WERI-Rb-1 (cell line): ENCODE measurements at regions not wholly inside any gene's neighbourhood (a gene's known extent, or its start where the extent isn't known, plus 50 kb on each side); places are given as distances from the start of the nearest gene placed in this dataset.

Experiments
- DNase-seq: peaks from one replicate; pipeline ENCODE4 v3.0.0-alpha.2; 2020
- H3K27ac ChIP-seq: fragments of 250-450 bp; sonication (Bioruptor Pico); 2 replicates; pipeline ENCODE4 v1.5.1; 2020; ENCODE audit warnings: mild to moderate bottlenecking, moderate library complexity
- H3K27me3 ChIP-seq: fragments of 250-450 bp; sonication (Bioruptor Pico); 2 replicates; pipeline ENCODE4 v1.5.1; 2021; ENCODE audit warnings: mild to moderate bottlenecking, low read depth, moderate library complexity; ENCODE audit not compliant: insufficient read depth, severe bottlenecking
- H3K36me3 ChIP-seq: fragments of 250-450 bp; sonication (Bioruptor Pico); 2 replicates; pipeline ENCODE4 v1.5.1; 2020; ENCODE audit warnings: mild to moderate bottlenecking, moderate library complexity
- H3K4me3 ChIP-seq: 2 replicates; pipeline ENCODE4 v1.5.1; 2011; ENCODE audit warnings: low read depth, mild to moderate bottlenecking, control low read depth, low read length
- H3K9me3 ChIP-seq: fragments of 250-450 bp; sonication (Bioruptor Pico); 2 replicates; pipeline ENCODE4 v1.5.1; 2021; ENCODE audit warnings: mild to moderate bottlenecking, moderate library complexity; ENCODE audit not compliant: severe bottlenecking
- CTCF ChIP-seq: IDR thresholded peaks from 2 replicates; pipeline ENCODE4 v1.5.1; 2011; ENCODE audit warnings: low read depth, mild to moderate bottlenecking, control low read depth, inconsistent platforms, low read length

- Histone ChIP-seq H3K27me3 (no peaks in the 10 kb centered on the region), H3K27ac (no peak overlapping the region), H3K9me3 (no peaks in the 10 kb centered on the region), H3K36me3 (no peaks in the 10 kb centered on the region), H3K4me3 (no peak overlapping the region)
- no peak for DNase-seq
- no peak for TF ChIP-seq CTCF
Measured at GRCh38 chr15:66959875-66960274, 105.5 kb upstream of the SMAD3 start.

DNA sequence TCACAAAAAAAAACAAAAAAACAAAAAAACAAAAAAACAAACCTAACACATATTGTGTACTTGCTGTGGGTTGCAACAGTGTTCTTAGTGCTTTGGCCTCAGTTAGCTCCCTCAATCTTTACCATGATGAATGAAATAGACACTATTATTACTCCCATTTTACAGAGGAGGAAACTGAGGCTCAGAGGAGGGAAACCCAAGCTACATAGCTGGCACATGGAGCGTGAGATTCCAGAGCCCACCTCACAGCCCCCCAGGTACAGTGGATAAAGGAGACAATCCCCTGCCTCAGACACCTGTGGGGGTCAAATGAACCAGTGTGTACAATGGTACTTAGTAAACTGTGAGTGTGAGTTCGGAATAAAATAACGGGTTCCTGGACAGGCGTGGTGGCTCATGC is 104.9 kb upstream of the SMAD3 start:
- H3K9me3 ChIP-seq: no peaks in the 10 kb centered on the region
- no peak for TF ChIP-seq CTCF
- no peak overlapping the region for H3K4me3 ChIP-seq
- H3K27ac ChIP-seq: no peak overlapping the region
- no peaks in the 10 kb centered on the region for H3K27me3 ChIP-seq
- DNase-seq: no peak
- no peaks in the 10 kb centered on the region for H3K36me3 ChIP-seq

DNA sequence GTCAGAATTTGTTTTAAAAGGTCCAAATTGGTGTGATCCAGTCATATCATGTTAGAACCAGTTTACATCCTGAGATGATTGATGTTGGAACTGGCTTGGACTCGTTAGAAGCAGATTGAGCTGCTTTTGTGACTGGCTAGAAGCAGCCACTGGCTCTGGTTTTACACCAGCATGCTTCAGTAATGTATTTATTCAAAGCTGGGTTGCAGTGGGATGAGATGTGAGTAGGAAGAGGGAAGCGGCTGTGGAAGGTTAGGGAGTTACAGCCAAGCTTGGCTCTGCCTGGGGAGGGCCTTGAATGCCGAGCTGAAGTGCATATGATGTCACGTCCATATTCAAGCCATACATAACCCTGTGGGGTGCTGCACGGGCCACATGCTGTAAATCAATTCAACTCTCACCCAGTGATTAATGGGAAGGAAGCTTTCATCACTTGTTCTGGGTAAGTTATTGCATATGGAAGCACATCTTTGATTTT is 104.0 kb upstream of the SMAD3 start:
- TF ChIP-seq CTCF: no peak
- no peak overlapping the region for H3K27ac ChIP-seq
- no peaks in the 10 kb centered on the region for H3K9me3 ChIP-seq
- no peaks in the 10 kb centered on the region for H3K36me3 ChIP-seq
- no peak for DNase-seq
- no peaks in the 10 kb centered on the region for H3K27me3 ChIP-seq
- H3K4me3 ChIP-seq: no peak overlapping the region

GRCh38 chr15:66961901-66962300 is 103.5 kb upstream of the SMAD3 start:
- DNase-seq: no peak
- H3K27ac ChIP-seq: no peak overlapping the region
- H3K36me3 ChIP-seq: no peaks in the 10 kb centered on the region
- TF ChIP-seq CTCF: no peak
- no peaks in the 10 kb centered on the region for H3K9me3 ChIP-seq
- H3K4me3 ChIP-seq: no peak overlapping the region
- no peaks in the 10 kb centered on the region for H3K27me3 ChIP-seq

GRCh38 chr15:66962522-66962921 is 102.9 kb upstream of the SMAD3 start:
- no peak overlapping the region for H3K4me3 ChIP-seq
- no peak overlapping the region for H3K27ac ChIP-seq
- no peaks in the 10 kb centered on the region for H3K9me3 ChIP-seq
- no peak for DNase-seq
- no peaks in the 10 kb centered on the region for H3K36me3 ChIP-seq
- no peak for TF ChIP-seq CTCF
- H3K27me3 ChIP-seq: no peaks in the 10 kb centered on the region

GRCh38 chr15:66963084-66963483 is 102.3 kb upstream of the SMAD3 start:
- Histone ChIP-seq H3K9me3 (no peaks in the 10 kb centered on the region), H3K36me3 (no peaks in the 10 kb centered on the region), H3K4me3 (no peak overlapping the region), H3K27ac (no peak overlapping the region), H3K27me3 (no peaks in the 10 kb centered on the region)
- TF ChIP-seq CTCF: no peak
- DNase-seq: no peak
